RCC 7860 (cell line): ENCODE measurements at regions not wholly inside any gene's neighbourhood (a gene's known extent, or its start where the extent isn't known, plus 50 kb on each side); places are given as distances from the start of the nearest gene placed in this dataset.

Experiments used
- DNase-seq: peaks from one replicate; pipeline ENCODE4 v3.0.0-alpha.2; 2015; ENCODE audit warnings: low spot score
- FAIRE-seq: peaks from 2 replicates; lab custom pipeline; 2012; peaks lifted over from hg19 to GRCh38; lab: Jason Lieb, UNC

DNA sequence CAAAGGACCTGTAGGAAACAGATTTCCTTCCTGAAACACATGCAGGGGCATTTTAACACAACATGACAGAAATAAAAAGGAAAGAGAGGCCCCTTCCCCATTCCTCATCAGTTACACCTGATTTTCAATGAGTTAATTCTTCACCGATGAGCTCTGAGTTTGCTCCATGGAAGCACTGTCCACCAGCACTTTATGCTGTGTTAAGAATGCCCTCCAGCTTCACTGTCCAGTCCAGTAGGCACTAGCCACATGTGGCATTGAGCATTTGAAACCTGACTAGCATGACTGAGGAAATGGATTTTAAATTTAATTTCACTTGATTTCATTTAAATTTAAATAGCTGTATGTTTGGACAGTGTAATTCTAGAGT, 217.2 kb upstream of the SLC10A2 start:
- no peak for DNase-seq
- FAIRE-seq, result no peak

DNA sequence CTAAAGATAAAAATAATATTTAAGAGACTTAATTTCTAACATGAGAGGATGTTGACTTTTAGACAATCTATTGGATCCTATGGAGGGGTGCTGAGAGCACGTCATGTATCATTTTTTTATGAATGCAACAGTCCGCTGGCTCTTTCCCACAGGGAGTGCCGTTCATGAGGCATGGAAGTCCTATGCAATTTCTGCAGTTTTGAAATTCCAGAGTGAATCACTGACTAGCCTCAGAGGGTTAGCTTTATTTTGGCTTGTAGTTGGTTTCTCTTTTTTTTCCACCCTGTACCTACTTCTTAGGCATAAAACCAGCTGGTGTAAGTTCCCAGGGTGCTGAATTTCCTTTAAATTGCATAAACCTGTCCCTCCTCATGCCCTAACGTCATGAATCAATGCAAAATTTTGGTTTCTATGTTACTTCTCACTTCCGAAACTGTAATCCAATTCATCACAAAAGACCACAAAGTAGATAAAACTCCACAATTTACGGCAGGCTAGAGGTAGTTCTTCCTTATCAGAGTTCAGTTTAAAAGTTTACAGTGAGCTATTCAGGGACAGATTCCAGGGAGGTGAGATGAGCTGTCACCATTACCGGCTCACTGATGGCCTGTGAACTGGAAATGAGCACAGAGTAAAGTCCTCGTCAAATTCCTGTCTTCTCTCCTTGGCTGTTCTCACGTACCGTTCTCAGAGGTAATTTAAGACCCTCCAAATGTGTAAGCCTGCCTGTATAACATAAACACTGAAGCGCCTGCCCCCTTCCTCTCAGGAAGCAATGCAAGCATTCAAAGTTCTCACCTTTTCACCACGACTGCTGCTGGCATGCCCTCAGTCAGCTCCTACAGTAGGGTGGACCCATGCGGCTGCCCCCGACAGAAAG, 216.6 kb upstream of the SLC10A2 start:
- FAIRE-seq (peak; percentile 86), DNase-seq (peak; percentile 79)

DNA sequence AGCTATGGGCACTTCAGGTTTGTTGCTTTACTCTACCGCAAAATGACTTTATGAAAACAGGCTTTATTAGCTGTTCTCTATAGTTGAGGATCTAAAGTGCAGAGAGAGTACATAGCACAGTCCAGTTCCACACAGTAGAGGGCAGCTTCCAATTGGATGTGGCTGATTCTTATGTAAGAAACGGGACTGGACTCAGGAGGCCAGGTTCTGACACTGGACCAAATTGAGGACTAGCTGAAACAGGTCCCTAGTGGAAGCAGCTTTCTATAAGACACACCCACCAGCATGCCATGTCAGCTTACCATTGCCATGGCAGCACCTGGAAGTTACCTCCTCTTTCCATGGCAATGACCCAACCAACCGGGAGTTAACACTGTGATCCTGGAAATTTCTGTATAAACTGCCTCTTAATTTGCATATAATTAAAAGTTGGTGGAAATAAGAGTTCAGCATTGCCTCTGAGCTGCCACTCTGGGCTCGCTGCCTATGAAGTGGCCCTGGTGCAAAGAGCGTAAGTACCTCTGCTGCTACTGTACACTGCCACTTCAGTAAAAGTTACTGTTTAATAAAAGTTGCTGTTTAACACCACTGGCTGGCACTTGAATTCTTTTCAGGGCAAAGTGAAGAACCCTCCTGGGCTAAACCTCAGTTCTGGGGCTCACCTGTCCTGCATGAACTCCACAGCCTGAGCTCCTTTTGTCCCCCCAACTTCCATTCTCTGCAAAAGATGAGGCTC, 211.9 kb upstream of the SLC10A2 start:
- FAIRE-seq, result no peak

DNA sequence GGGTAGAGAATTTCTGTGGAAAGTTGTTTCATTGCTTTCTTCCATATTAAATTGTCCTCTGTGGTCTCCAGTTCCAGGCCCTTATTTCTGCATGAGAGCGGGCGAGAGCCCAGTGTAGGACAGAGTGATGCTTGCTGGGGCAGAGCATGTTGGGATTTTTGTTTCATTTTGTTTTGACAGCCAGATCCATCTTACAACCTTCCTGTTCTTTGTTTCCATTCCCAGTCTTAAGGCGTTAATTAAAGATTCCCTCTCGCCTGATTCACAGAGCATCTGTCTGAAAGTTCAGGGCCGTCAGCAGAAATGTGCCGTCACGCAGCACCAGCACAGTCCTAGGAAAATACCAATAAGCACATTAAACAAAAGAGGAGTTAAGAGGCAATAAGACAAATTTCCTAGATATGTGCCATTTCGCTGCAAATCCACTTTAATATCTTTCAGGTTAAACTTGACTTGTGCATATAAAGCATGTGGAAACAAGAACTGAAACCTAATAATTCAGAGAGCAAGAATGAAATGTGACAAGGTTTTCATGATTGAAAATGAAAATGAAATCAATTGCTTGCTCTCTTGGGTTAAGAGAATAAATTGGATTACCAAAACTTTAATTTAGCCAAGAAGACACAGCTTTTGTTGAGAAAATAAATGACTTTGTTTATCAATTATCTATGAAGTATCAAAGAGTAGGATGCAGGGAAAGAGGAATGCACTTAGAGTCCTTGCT, 210.7 kb upstream of the SLC10A2 start:
- FAIRE-seq (no peak), DNase-seq (no peak)

More for the DNA sequence above, 211.9 kb upstream of the SLC10A2 start:
- no peak for DNase-seq

DNA sequence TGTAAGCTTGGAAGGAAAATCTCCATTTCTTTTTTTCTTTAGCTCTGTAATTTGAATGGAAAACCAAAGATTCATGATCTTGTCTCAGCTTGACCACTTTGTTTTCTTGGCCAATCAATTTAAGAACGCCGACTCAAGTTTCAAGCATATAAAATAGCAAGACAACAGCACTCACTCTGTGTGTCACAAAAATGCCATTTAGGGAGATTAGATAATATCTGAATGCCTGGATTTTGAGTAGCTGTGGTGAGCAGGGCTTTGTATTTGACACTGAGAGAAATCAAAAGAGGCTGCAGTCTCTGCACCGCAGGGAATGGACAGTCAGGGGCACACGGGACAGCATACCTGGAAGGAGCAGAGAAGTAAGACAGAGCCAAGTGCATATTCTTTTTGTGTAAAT, 209.5 kb upstream of the SLC10A2 start:
- DNase-seq, result no peak
- FAIRE-seq, result no peak

DNA sequence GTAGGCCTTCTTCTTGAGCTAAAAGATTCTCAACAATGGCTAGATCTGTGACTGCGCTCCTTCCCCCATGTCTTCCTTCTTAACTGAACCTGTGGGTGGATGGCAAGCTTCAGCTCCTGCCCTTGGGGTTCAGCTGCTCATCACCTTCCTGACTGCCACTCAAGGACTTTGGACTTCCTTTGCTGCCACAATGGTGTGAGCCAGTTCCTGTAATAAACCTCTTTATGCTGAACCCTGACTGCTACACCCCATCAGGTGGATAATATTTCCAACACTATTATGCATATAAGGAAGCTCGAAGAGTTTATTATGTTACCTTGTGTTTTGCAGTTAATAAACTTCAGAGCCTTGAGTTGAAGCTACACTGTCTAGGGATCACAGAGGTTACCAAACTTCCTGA, 208.9 kb upstream of the SLC10A2 start:
- FAIRE-seq (no peak), DNase-seq (no peak)

DNA sequence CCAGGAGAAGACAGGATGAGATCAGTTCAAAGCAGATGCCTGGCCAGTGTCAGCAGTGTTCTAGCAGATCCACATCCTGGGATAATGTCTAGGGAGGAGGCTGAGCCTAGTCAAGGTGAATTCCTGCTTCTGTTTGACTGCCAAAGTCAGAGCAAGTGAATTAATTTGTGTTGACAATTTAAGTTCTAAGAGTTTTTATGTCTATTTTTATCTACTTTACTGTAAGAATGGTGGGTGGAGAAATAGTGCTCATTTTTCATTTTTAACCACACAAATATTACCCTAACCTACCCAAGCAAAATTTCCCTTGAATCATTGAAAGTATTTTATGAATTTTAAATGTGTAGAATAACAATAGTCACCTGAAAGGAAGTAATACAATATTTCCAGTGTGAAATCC, 207.6 kb upstream of the SLC10A2 start:
- DNase-seq (no peak), FAIRE-seq (no peak)

DNA sequence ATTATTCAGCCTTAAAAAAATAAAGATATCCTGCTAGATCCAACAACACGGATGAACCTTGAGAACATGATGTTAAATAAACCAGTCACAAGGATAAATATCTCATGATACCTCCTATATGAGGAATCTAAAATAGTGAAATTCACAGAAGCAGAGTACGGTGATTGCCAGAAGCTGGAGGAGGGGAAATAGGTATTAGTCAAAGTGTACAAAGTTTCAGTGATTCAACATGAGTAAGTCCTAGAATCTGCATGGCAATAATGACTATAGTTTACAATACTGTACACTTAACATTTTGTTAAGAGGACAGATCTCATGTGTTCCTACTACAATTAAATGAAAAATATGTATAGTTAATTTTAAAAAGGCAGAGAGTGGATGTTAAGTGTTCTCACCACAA, 206.6 kb upstream of the SLC10A2 start:
- DNase-seq (peak; percentile 29), FAIRE-seq (peak; percentile 66)

DNA sequence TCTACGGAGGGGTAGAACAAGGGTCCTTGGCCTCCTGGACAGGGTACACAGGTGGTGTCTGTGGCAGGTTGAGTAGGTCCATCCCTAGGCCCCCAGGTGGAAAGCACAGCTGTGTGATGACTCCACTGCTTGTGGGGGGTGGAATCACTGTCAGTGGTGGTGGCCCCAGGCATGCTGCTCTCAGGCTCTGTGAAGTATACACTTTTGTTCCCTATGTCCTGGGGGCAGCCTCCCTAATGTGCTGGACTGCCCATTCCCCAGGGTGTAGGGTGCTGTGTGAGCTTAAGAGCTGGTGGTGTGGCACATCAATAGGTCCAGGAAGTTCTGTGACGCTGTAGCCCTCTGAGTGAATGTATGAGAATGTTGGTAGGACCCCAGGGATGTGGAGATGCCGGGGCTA, 197.2 kb upstream of the SLC10A2 start:
- DNase-seq, result no peak
- FAIRE-seq, result no peak

DNA sequence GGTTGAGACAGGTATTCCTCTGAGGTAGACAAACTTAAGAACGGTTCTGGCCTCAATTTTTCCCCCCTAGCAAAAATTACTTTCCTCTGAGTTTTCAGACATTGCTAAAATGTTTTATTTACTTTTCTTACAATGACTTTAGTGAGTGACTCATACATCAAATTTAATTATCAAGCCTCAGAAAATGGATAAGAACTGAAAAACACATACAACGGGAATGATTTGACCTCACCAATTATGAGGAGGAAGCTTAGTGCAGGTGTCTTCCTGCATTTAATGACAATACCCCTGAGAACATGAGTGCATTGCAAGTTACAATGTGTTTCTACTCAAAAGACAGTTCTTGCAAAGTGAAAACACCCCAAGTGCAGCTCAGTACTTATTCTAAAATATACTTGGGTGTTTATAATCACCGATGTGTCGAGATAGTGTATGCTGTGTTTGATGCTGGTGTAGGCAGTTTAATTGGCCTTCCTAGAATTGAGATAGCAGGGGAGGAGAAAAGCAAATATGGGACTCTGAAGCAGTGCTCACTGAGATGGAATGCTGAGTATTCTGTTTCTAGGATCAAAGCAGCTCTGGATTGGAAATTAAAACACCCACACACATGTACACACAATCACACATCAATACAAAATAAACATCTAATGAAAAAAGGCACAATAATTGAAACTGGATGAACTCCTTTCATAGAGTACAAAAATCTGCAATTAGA, 189.5 kb upstream of the SLC10A2 start:
- FAIRE-seq (no peak), DNase-seq (no peak)

DNA sequence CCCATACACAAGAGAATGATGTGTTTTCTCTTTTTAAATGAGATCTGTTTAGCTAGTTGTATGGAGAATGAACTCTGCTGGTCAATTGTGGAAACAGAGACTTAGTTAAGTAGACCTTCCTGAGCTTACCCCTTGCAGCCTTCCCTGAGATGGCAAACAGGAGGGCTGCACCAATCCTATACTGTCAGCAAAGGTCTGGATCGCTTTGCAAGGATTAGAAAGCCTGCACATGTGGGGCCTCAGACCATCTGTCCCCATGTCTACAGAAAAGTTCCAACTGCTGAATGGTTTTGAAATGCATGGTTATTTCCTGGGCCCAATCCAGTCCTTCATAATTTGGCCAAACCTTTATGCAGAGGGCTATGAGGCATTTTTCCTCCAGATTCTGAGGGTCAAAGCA, 183.9 kb upstream of the SLC10A2 start:
- DNase-seq (no peak), FAIRE-seq (no peak)

DNA sequence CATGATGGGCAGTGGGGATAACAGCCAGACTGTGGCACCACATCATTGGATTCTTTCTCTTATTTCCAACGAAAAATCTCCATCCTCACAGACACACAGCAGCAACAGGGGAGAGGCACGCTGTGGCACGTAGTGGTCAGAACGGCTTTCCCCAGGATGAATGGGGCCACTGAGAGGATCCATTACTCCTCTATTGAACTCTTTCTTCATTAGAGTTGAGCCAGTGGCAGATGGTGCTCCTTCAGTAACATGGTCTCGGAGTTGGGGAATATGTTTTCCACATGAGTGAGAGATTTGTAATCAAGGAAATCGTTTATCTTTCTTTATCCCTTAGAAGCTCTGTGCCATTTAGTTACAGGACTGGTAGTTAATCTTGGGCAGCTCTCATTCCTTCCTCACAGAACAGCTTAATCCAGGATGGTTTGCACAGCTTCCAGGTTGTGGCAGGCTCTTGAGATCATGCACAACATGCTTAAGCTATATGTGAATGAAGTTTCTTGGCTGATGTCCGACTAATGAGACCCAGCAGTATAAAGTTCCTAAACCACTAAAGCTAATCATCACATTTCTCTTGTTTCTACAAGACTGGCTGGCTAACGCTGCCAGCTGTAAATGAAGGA, 180.5 kb upstream of the SLC10A2 start:
- FAIRE-seq (no peak), DNase-seq (no peak)

DNA sequence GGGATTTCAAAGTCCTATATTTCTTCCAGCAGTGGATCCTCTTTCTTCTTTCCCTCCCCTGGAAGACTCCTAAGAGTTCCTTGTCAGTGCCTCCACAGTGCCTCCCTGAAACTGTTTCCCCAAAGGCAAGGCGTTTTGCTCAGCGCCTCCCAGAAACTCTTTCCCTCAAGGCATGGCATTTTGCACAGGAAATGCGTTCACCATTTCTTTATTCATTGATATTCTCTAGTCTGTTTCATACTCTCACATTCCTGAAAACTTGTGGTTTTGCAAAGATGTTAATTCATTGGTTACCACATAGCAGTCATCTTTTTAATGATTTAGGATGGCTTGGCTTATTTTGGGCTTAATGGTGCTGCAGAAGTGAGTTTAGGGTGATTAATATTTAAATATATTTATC, 177.3 kb upstream of the SLC10A2 start:
- FAIRE-seq (no peak), DNase-seq (no peak)

DNA sequence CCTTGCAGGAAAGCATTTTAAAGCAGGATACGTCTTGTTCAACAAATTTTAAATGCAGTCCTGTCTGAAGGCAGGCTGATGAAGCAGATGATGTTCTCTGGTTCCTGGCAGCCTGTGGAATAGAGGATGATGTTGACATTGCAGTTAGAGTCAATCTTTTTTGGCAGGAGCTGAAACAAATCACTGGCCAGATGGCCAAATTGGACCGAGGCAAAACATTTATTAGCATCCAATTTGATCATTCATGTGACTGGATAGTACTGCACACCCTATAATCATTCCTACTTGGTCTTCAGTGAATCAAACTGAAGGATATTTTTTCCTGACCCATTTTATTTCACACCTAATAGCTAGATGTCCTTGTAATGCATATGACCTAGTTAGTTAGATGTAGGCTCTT, 172.2 kb upstream of the SLC10A2 start:
- DNase-seq (no peak), FAIRE-seq (no peak)

DNA sequence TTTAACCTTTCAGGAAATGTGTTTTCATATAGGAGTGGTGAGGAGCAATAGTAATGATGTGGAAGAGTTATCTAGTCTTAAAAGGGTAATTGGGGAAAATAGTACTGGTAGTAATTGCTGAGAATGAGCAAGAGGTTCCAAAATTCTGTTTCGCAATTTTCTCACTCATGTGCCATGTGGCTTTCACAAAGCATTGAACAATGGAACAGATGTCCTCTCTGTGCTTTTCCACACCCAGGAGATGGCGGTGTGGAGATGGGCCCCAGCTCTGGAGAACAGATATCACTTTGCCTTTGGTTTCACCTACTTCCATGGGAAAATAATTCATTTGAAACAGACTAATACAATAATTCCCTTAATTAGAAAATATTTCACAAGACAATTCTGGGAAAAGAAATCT, 170.0 kb upstream of the SLC10A2 start:
- FAIRE-seq (no peak), DNase-seq (no peak)

DNA sequence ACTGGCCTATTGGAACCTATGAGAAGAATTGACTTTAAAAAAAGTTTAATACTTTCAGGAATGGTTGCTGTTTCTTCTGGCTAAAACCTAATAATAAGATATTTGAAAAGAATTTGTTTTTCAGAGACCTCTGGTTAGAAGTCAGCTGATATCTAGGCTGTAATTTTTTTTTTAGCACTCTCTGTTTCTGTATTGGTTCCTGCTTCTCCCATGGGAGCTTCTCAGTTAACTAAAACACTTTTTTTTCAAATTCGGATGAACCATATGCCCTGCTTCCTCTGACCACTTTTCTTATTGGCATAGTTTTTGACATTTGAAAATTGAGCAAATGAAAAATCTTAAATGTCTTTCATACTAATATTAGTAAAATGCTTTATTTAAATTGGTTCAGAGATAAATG, 163.5 kb upstream of the SLC10A2 start:
- FAIRE-seq (no peak), DNase-seq (no peak)

DNA sequence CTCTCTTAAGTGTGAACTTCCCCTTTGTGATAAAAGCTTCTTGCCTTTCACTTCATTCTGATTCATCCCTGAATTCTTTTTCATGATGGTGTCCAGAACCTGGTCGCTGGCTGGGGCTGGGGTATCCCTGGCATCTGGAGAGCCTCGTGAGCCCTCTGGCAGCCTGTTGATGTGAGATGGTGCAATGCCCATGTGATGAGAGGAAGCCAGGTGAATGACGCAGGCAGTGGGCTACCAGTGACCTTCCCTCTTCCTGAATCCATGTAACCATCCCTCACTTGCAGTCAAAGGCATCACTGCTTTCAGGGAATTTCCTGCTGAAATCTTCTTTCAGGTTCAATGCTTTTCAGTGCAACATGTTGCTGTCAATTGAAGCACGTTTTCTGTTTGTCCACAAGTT, 158.6 kb upstream of the SLC10A2 start:
- FAIRE-seq (no peak), DNase-seq (no peak)

DNA sequence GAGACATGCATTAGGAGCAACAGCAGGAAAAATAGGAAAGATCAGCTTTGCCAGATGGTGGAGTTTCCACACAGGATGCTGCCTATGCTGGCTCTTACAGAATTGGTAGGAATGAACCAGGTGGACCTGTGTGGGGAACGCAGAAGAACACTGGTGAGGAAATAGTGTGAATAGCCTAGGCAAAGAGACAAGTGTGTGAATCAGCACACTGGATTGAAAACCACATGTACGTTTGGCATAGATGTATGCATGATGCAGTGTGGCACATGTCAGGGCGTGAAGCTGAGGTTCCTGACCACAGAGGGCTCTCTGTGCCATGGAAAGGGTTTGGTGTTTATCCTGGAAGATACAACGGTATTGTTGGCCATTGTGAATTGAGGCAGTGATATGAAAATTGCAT, 156.5 kb upstream of the SLC10A2 start:
- DNase-seq, result no peak
- FAIRE-seq, result no peak

DNA sequence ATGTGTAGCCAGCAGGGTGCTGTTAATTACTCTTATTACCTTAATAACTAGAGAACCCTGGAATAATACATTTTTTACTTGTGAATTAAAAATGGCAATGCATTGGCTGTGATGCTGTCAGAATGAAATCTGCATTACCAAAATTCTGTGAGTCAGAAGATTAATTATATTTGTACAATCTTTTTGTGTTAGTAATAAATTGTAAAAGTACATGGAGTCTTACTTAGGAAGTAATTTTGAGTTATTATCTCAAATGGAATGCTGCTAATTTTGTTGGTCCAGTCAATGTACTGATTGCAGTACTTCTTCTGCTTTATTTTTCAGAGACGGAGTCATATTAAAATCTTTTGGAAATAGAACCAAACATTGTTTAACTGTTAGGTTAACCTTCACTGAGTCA, 152.0 kb upstream of the SLC10A2 start:
- DNase-seq (no peak), FAIRE-seq (no peak)

DNA sequence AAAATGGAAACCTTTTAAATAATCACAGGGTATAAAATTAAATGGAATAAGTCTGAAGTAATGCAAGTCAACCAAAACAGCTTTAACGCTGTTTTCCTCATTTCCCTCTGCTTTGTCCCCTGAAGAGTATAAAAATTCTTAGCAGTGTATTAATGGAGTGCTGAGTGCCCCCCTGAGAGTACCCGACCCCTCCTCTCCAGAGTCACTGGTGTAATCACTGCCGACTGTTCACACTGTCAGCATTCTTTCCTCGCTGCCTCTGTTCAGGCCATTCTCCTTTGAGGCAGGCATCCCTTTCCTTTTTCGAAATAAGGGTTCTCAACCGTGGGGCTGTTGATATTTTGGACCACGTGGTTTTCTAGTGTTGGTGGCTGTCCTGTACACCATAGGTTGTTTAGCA, 146.9 kb upstream of the SLC10A2 start:
- FAIRE-seq (no peak), DNase-seq (no peak)

DNA sequence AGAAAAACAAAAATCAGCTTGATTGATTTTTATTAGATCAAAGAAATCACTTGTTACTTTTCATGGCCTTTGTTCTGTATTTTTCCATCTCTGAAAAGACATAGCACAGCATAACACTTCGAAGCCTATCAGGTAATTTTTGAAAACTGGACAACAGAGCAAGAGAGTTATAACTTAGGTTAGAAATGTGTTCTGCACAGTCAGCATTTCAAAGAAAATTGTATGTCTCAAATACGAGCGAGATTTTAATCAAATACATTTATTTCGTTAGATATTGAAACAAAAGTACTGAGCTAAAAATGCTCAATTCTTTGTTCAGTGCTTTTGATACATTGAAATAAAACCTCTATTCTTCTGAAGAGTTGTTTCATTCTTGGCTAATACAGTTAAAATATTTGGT, 144.1 kb upstream of the SLC10A2 start:
- DNase-seq, result no peak
- FAIRE-seq, result no peak
